ENCODE measurements at regions not wholly inside any gene's neighbourhood (a gene's known extent, or its start where the extent isn't known, plus 50 kb on each side); places are given as distances from the start of the nearest gene placed in this dataset.
"Not testable (repeated sequence)": the region's sequence is repeated elsewhere in the genome, so short reads cannot be mapped to it uniquely, and the experiment has no call there.

GRCh38 chr18:30163573-30163972 is 879.0 kb downstream of the DSC3 start:
- no peak overlapping the region for H3K4me3 ChIP-seq (ENCODE audit: low read depth, poor library complexity, severe bottlenecking)
- DNase-seq (ENCODE audit: low spot score in 2 of 2): no peak
- intact Hi-C loops (cut with DNase I; ENCODE audit: low total_unique reads): no loop called here
- no peak for TF ChIP-seq CTCF (IDR thresholded peaks at IDR 0.05)
- no peak for TF ChIP-seq POLR2A (IDR thresholded peaks at IDR 0.05)
- 87 to 93% methylated on average over 2 of the region's 2 CpGs for WGBS, 2 donors

GRCh38 chr18:30160124-30160523 is 882.4 kb downstream of the DSC3 start:
- no peak overlapping the region for H3K4me3 ChIP-seq (ENCODE audit: low read depth, poor library complexity, severe bottlenecking)
- no peak for DNase-seq (ENCODE audit: low spot score in 2 of 2)
- intact Hi-C loops (cut with DNase I; ENCODE audit: low total_unique reads): no loop called here
- no peak for TF ChIP-seq CTCF (IDR thresholded peaks at IDR 0.05)
- TF ChIP-seq POLR2A (IDR thresholded peaks at IDR 0.05): no peak

GRCh38 chr18:30150586-30151250 is 891.8 kb downstream of the DSC3 start:
- no peak for DNase-seq (ENCODE audit: low spot score in 2 of 2)
- WGBS, 2 donors: 44 to 52% methylated on average over 2 of the region's 2 CpGs
- no peak overlapping the region for H3K4me3 ChIP-seq (ENCODE audit: low read depth, poor library complexity, severe bottlenecking)
- no peak for TF ChIP-seq POLR2A (IDR thresholded peaks at IDR 0.05)
- intact Hi-C loops (cut with DNase I; ENCODE audit: low total_unique reads): no loop called here

- H3K4me3 ChIP-seq (ENCODE audit: low read depth, poor library complexity, severe bottlenecking): no peak overlapping the region
- TF ChIP-seq POLR2A (IDR thresholded peaks at IDR 0.05) (no peak), CTCF (IDR thresholded peaks at IDR 0.05) (no peak)
- intact Hi-C loops (cut with DNase I; ENCODE audit: low total_unique reads): no loop called here
- no peak for DNase-seq (ENCODE audit: low spot score in 2 of 2)
Measured at GRCh38 chr18:30149585-30149984, 893.0 kb downstream of the DSC3 start.

DNA sequence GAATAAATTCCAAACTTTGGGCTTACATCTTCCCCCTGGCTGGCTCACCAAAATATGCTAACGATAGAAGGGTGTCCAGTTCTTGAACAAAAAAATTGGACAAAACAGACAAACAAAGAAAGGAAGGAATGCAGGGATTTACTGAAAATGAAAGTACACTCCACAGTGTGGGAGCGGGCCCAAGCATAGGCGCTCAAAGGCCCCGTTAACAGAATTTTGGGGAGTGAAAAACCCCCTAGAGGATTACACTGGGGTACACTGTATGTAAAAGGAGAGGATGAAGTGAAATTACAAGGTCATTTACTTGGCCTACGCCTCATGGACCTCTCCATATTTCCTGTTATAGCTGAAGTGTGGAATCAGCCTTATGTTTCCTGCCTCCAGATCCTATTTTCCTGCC is 899.7 kb downstream of the DSC3 start:
- WGBS, 2 donors: 88 to 92% methylated on average over 5 of the region's 5 CpGs
- no peak for DNase-seq (ENCODE audit: low spot score in 2 of 2)
- intact Hi-C loops (cut with DNase I; ENCODE audit: low total_unique reads): no loop called here
- no peak overlapping the region for H3K4me3 ChIP-seq (ENCODE audit: low read depth, poor library complexity, severe bottlenecking)
- TF ChIP-seq POLR2A (IDR thresholded peaks at IDR 0.05) (no peak), CTCF (IDR thresholded peaks at IDR 0.05) (no peak)

DNA sequence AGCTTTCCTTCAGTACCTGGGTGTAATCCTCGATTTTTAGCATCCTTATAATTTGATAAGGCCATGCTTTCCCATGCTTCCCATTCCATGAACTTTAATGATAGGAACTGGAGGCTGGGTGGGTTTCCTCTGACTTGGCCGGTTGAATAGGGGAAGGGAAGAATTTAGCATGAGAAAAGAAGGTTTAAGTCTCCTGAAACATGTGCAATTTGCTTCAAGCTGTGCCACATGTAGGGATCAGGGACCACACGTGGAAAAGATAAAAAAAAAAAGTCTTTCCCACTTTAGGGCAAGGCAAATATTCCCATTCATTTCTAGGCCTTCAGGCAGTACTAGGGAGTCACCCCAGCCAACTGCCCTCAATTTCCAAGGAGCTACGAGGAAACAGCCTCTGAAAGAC is 900.3 kb downstream of the DSC3 start:
- H3K4me3 ChIP-seq (ENCODE audit: low read depth, poor library complexity, severe bottlenecking): no peak overlapping the region
- 42 to 45% methylated on average over 4 of the region's 4 CpGs for WGBS, 2 donors
- intact Hi-C loops (cut with DNase I; ENCODE audit: low total_unique reads): no loop called here
- DNase-seq (ENCODE audit: low spot score in 2 of 2): no peak
- no peak for TF ChIP-seq CTCF (IDR thresholded peaks at IDR 0.05)

DNA sequence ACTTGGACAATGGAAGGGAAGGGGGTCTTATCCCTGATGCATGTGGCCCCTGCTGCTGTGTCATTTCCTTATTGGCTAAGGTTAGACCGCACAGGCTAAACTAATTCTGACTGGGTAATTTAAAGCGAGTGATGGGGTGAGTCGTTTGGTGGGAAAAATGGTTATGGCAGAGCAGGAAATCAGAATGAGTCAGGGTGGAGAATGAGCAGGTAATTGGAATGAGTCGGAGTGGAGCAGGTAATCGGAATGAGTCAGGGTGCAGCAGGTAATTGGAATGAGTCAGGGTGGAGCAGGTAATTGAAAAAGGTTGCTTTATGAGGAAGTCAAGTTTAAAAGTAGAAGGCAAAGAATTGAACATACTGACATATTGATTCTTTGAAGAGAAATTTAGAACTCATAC is 901.0 kb downstream of the DSC3 start:
- intact Hi-C loops (cut with DNase I; ENCODE audit: low total_unique reads); H3K4me3 ChIP-seq (ENCODE audit: low read depth, poor library complexity, severe bottlenecking); DNase-seq (ENCODE audit: low spot score in 2 of 2): not testable (repeated sequence)
- 67 to 90% methylated on average over 5 of the region's 5 CpGs for WGBS, 2 donors

All from lower leg skin (tissue), 4 donors.